IMR-90 (cell line): ENCODE measurements at regions not wholly inside any gene's neighbourhood (a gene's known extent, or its start where the extent isn't known, plus 50 kb on each side); places are given as distances from the start of the nearest gene placed in this dataset.

ENCODE experiments used
- ATAC-seq: fragments of 200-7000 bp; cut with Tn5 transposase; 2 replicates; pipeline ENCODE4 v1.9.1; 2020; ENCODE audit warnings: low read depth, mild to moderate bottlenecking, moderate library complexity
- BruUV-seq: library from RNA; stranded (reverse); fragments of 400-500 nt; replicated peaks from 2 replicates; lab custom pipeline; 2021; lab: Mats Ljungman, UMichigan
- CTCF ChIA-PET: fragments of 300-600 bp; formaldehyde crosslinking; extraction: SDS; loops from one replicate; lab custom pipeline; 2021; ENCODE audit warnings: antibody characterized with exemption; lab: Yijun Ruan, JAX
- POLR2A ChIA-PET: fragments of 300-600 bp; sonication (Branson Sonifier 250); formaldehyde crosslinking; loops from one replicate; lab custom pipeline; 2022; ENCODE audit warnings: antibody characterized with exemption; ENCODE audit not compliant: unreplicated experiment; lab: Charles Lee
- DNase-seq: peaks from one replicate; pipeline ENCODE4 v3.0.0; 2013
- H2AFZ ChIP-seq: replicated peaks from 2 replicates; pipeline ENCODE3; 2013; ENCODE audit warnings: low read length, mild to moderate bottlenecking; ENCODE audit not compliant: poor library complexity
- H2AK5ac ChIP-seq: 2 replicates; pipeline ENCODE4 v1.6.1; 2013; ENCODE audit warnings: low read depth, low read length, inconsistent platforms
- H2AK9ac ChIP-seq: replicated peaks from 2 replicates; pipeline ENCODE3; 2013; ENCODE audit warnings: mild to moderate bottlenecking, low read depth, low read length, moderate library complexity; ENCODE audit not compliant: poor library complexity
- H2BK120ac ChIP-seq: 2 replicates; pipeline ENCODE4 v1.6.1; 2013; ENCODE audit warnings: low read depth, low read length, inconsistent platforms
- H2BK15ac ChIP-seq: 3 replicates; pipeline ENCODE4 v1.6.1; 2013; ENCODE audit warnings: low read depth, low read length, inconsistent platforms
- H2BK20ac ChIP-seq: 2 replicates; pipeline ENCODE4 v1.6.1; 2013; ENCODE audit warnings: low read depth, mild to moderate bottlenecking, inconsistent platforms, low read length, moderate library complexity
- H2BK5ac ChIP-seq: 2 replicates; pipeline ENCODE4 v1.6.1; 2013; ENCODE audit warnings: mild to moderate bottlenecking, low read depth, low read length, inconsistent platforms; ENCODE audit not compliant: poor library complexity, severe bottlenecking
- H3K14ac ChIP-seq: replicated peaks from 2 replicates; pipeline ENCODE4 v1.6.1; 2013; ENCODE audit warnings: low read depth, low read length, inconsistent platforms
- H3K18ac ChIP-seq: 2 replicates; pipeline ENCODE4 v1.6.1; 2013; ENCODE audit warnings: low read depth, low read length, control low read depth
- H3K23ac ChIP-seq: 2 replicates; pipeline ENCODE4 v1.6.1; 2013; ENCODE audit warnings: low read depth, low read length, inconsistent platforms
- H3K27ac ChIP-seq: 2 replicates; pipeline ENCODE4 v1.5.1; 2013; ENCODE audit warnings: mild to moderate bottlenecking, control low read depth, low read length; ENCODE audit not compliant: insufficient read depth
- H3K27me3 ChIP-seq: 2 replicates; pipeline ENCODE4 v1.6.1; 2013; ENCODE audit warnings: low read length; ENCODE audit not compliant: control insufficient read depth, insufficient read depth
- H3K36me3 ChIP-seq: 2 replicates; pipeline ENCODE4 v1.6.1; 2013; ENCODE audit warnings: low read length, mixed read lengths; ENCODE audit not compliant: control insufficient read depth, insufficient read depth
- H3K4ac ChIP-seq: 2 replicates; pipeline ENCODE4 v1.6.1; 2013; ENCODE audit warnings: low read depth, low read length, inconsistent platforms
- H3K4me1 ChIP-seq: 2 replicates; pipeline ENCODE4 v1.6.1; 2013; ENCODE audit warnings: low read length, mixed read lengths; ENCODE audit not compliant: control insufficient read depth, insufficient read depth
- H3K4me2 ChIP-seq: 2 replicates; pipeline ENCODE4 v1.6.1; 2013; ENCODE audit warnings: low read depth, mild to moderate bottlenecking, control low read depth, low read length, moderate library complexity
- H3K4me3 ChIP-seq: 2 replicates; pipeline ENCODE4 v1.5.1; 2013; ENCODE audit warnings: low read depth, mild to moderate bottlenecking, control low read depth, low read length, moderate library complexity; ENCODE audit not compliant: insufficient read depth
- H3K56ac ChIP-seq: 2 replicates; pipeline ENCODE4 v1.6.1; 2013; ENCODE audit warnings: low read length, inconsistent platforms; ENCODE audit not compliant: insufficient read depth; ENCODE audit errors: extremely low read depth
- H3K79me1 ChIP-seq, 2 experiments: 2 replicates each; pipeline ENCODE4 v1.6.1; 2013; ENCODE audit warnings: low read length in 2 of 2, inconsistent platforms in 1 of 2, low read depth in 1 of 2
- H3K9ac ChIP-seq: 2 replicates; pipeline ENCODE4 v1.6.1; 2013; ENCODE audit warnings: low read depth, low read length, control low read depth
- H3K9me1 ChIP-seq: 2 replicates; pipeline ENCODE4 v1.6.1; 2013; ENCODE audit warnings: low read length, inconsistent platforms; ENCODE audit not compliant: insufficient read depth
- H3K9me3 ChIP-seq: 2 replicates; pipeline ENCODE4 v1.6.1; 2013; ENCODE audit warnings: low read length; ENCODE audit not compliant: control insufficient read depth, insufficient read depth
- H4K20me1 ChIP-seq: 2 replicates; pipeline ENCODE4 v1.6.1; 2013; ENCODE audit warnings: low read length, inconsistent platforms; ENCODE audit not compliant: insufficient read depth
- H4K5ac ChIP-seq: 2 replicates; pipeline ENCODE4 v1.6.1; 2013; ENCODE audit warnings: mild to moderate bottlenecking, low read depth, low read length, control low read depth
- H4K8ac ChIP-seq, 2 experiments: 2 replicates each; pipeline ENCODE4 v1.6.1; 2013; ENCODE audit warnings: low read depth in 2 of 2, low read length in 2 of 2, control low read depth in 1 of 2, inconsistent platforms in 1 of 2
- H4K91ac ChIP-seq: 2 replicates; pipeline ENCODE4 v1.6.1; 2013; ENCODE audit warnings: low read depth, low read length, inconsistent platforms; ENCODE audit not compliant: insufficient read depth
- MAFK ChIP-seq: IDR thresholded peaks from 2 replicates; pipeline ENCODE4 v1.6.1; 2012; ENCODE audit warnings: low read depth, low read length, improper control_type of control experiment
- NFE2L2 ChIP-seq: fragments of 150-350 bp; IDR thresholded peaks from 2 replicates; pipeline ENCODE4 v1.6.1; 2016; ENCODE audit warnings: low read depth, mild to moderate bottlenecking, low read length
- WGBS, 2 experiments: methylation state at CpG; one replicate each; pipeline versions ENCODE4 v1.1.5 to v1.1.7; 2013; ENCODE audit warnings: missing lambda C conversion rate in 2 of 2; ENCODE audit not compliant: insufficient read length in 1 of 2; ENCODE audit errors: extremely low coverage in 2 of 2; 5-methylcytosine and 5-hydroxymethylcytosine counted together
- dilution Hi-C: fragments of 300-500 bp; cut with HindIII; formaldehyde crosslinking; loops from one replicate; pipeline ENCODE4 v1.14.3; 2018; ENCODE audit warnings: low sequenced_read_pairs; ENCODE audit not compliant: unreplicated experiment
- in situ Hi-C: fragments of 300-500 bp; cut with MboI; formaldehyde crosslinking; loops from 3 replicates; pipeline ENCODE4 v1.14.3; 2019; ENCODE audit warnings: low sequenced_read_pairs, inconsistent platforms, mixed read lengths
- intact Hi-C: fragments of 100-400 bp; cut with micrococcal nuclease; formaldehyde crosslinking; loops from 2 replicates; pipeline ENCODE4 v1.10.0; 2022

DNA sequence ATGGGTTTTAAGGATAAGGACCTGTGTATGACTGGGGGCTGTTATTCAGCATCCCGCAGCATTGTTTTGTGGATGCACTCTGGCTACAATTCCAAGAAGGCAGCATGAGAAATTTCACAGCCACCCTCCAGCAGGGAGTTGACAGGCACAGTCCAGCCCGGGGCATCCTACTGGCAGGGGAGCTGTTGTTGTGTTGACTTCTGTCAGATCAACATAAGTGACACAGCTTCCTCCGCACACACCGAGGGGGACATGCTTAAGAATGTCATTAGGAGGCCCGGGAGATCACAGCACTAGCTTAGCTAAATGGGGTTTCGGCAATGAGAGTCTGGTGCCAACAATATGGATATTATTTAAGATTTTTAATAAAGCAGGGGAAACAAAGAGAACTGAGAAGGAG is 326.5 kb downstream of the ASMT start:
- H3K4me3 ChIP-seq: no peak overlapping the region
- in situ Hi-C loops: no loop called here
- no peak overlapping the region for H2AK5ac ChIP-seq

More for the DNA sequence above, 326.5 kb downstream of the ASMT start:
- Histone ChIP-seq H4K8ac (no peak overlapping the region), H3K36me3 (no peaks in the 10 kb centered on the region), H4K20me1 (no peaks in the 10 kb centered on the region), H4K5ac (no peak overlapping the region), H3K4me1 (no peaks in the 10 kb centered on the region), H3K27me3 (no peaks in the 10 kb centered on the region), H3K9me1 (no peaks in the 10 kb centered on the region), H4K91ac (no peak overlapping the region), H3K18ac (no peak overlapping the region), H3K4ac (no peak overlapping the region), H3K9me3 (peaks cover 17% of the 10 kb centered on the region), H2BK20ac (no peak overlapping the region), H2AFZ (no peak overlapping the region), H2BK5ac (no peak overlapping the region), H3K4me2 (no peak overlapping the region), H2AK9ac (no peak overlapping the region), H3K9ac (no peak overlapping the region), H3K27ac (no peak overlapping the region), H3K56ac (no peak overlapping the region), H3K79me1 (no peaks in the 10 kb centered on the region), H2BK120ac (no peak overlapping the region), H2BK15ac (no peak overlapping the region), H3K23ac (no peak overlapping the region), H3K14ac (no peak overlapping the region)
- BruUV-seq: no TSS peak
- POLR2A ChIA-PET: no interaction called here
- 20% methylated on average over 1 of the region's 6 CpGs; no CpG with 5 or more reads in 1 of the 2 experiments for WGBS, 2 experiments
- dilution Hi-C loops: no loop called here
- CTCF ChIA-PET: no interaction called here
- DNase-seq (no peak), ATAC-seq (no peak)
- TF ChIP-seq NFE2L2 (no peak), MAFK (no peak)
- intact Hi-C loops: no loop called here
